HEK293T (cell line): ENCODE measurements at regions not wholly inside any gene's neighbourhood (a gene's known extent, or its start where the extent isn't known, plus 50 kb on each side); places are given as distances from the start of the nearest gene placed in this dataset.

Experiments used
- ARNT ChIP-seq: fragments of 450-650 bp; IDR thresholded peaks from 2 replicates; pipeline ENCODE4 v1.6.1; 2017; ENCODE audit warnings: mild to moderate bottlenecking
- BHLHE40 ChIP-seq: fragments of 450-650 bp; IDR thresholded peaks from 2 replicates; pipeline ENCODE4 v1.6.1; 2016; ENCODE audit warnings: mild to moderate bottlenecking, moderate library complexity, borderline replicate concordance
- ELF4 ChIP-seq: fragments of 450-650 bp; IDR thresholded peaks from 2 replicates; pipeline ENCODE4 v1.6.1; 2017; ENCODE audit warnings: antibody characterized with exemption
- FOXK2 ChIP-seq: fragments of 450-650 bp; IDR thresholded peaks from 2 replicates; pipeline ENCODE4 v1.6.1; 2016; ENCODE audit warnings: mild to moderate bottlenecking
- FOXM1 ChIP-seq: fragments of 450-650 bp; IDR thresholded peaks from 2 replicates; pipeline ENCODE4 v1.6.1; 2017; ENCODE audit warnings: mild to moderate bottlenecking, borderline replicate concordance
- L3MBTL2 ChIP-seq: fragments of 450-650 bp; conservative IDR thresholded peaks from 2 replicates; pipeline ENCODE4 v1.6.1; 2016; ENCODE audit warnings: mild to moderate bottlenecking
- NFRKB ChIP-seq: fragments of 450-650 bp; IDR thresholded peaks from 2 replicates; pipeline ENCODE4 v1.6.1; 2016; ENCODE audit warnings: mild to moderate bottlenecking, moderate library complexity
- SP1 ChIP-seq: fragments of 450-650 bp; IDR thresholded peaks from 2 replicates; pipeline ENCODE4 v1.6.1; 2017
- TARDBP ChIP-seq: fragments of 450-650 bp; IDR thresholded peaks from 2 replicates; pipeline ENCODE4 v1.6.1; 2016
- ZNF384 ChIP-seq: fragments of 450-650 bp; IDR thresholded peaks from 2 replicates; pipeline ENCODE4 v1.6.1; 2016

- TF ChIP-seq TARDBP (no peak), L3MBTL2 (no peak), BHLHE40 (no peak), FOXM1 (no peak), FOXK2 (no peak), SP1 (no peak), NFRKB (no peak), ZNF384 (no peak), ELF4 (no peak), ARNT (no peak)
Observed at GRCh38 chr4:156584100-156584499, 387.5 kb downstream of the PDGFC start.
